Hepatocyte (in vitro differentiated cells): ENCODE measurements at regions not wholly inside any gene's neighbourhood (a gene's known extent, or its start where the extent isn't known, plus 50 kb on each side); places are given as distances from the start of the nearest gene placed in this dataset.

ENCODE experiments used
- DNase-seq: peaks from one replicate; pipeline ENCODE4 v3.0.0-alpha.2; 2016; ENCODE audit warnings: low spot score
- H2AFZ ChIP-seq: fragments of 200-600 bp; sonication (generic); 2 replicates; pipeline ENCODE4 v1.6.0; 2016; ENCODE audit warnings: antibody characterized with exemption, mild to moderate bottlenecking
- H3K27ac ChIP-seq: fragments of 200-600 bp; sonication (generic); 2 replicates; pipeline ENCODE4 v1.5.1; 2016; ENCODE audit warnings: mild to moderate bottlenecking
- H3K27me3 ChIP-seq: fragments of 200-600 bp; sonication (generic); 2 replicates; pipeline ENCODE4 v1.6.1; 2016
- H3K36me3 ChIP-seq: fragments of 200-600 bp; sonication (generic); replicated peaks from 2 replicates; pipeline ENCODE4 v1.5.1; 2016; ENCODE audit warnings: low read depth; ENCODE audit not compliant: insufficient read depth
- H3K4me1 ChIP-seq: fragments of 200-600 bp; sonication (generic); 2 replicates; pipeline ENCODE4 v1.5.1; 2016; ENCODE audit warnings: mild to moderate bottlenecking, moderate library complexity; ENCODE audit not compliant: insufficient read depth
- H3K4me2 ChIP-seq: fragments of 200-600 bp; sonication (generic); 2 replicates; pipeline ENCODE4 v1.6.0; 2016
- H3K4me3 ChIP-seq: fragments of 200-600 bp; sonication (generic); 2 replicates; pipeline ENCODE4 v1.5.1; 2016; ENCODE audit warnings: mild to moderate bottlenecking
- H3K79me2 ChIP-seq: fragments of 200-600 bp; sonication (generic); 2 replicates; pipeline ENCODE4 v1.6.0; 2017; ENCODE audit warnings: mild to moderate bottlenecking
- H3K9me2 ChIP-seq: fragments of 200-600 bp; sonication (generic); replicated peaks from 2 replicates; pipeline ENCODE4 v1.6.0; 2017; ENCODE audit warnings: mild to moderate bottlenecking; ENCODE audit not compliant: insufficient read depth
- H3K9me3 ChIP-seq: fragments of 200-600 bp; sonication (generic); 2 replicates; pipeline ENCODE4 v1.5.1; 2016; ENCODE audit warnings: low read depth, mild to moderate bottlenecking
- H4K20me1 ChIP-seq: fragments of 200-600 bp; sonication (generic); 2 replicates; pipeline ENCODE4 v1.6.0; 2016; ENCODE audit warnings: mild to moderate bottlenecking; ENCODE audit not compliant: insufficient read depth, poor library complexity, severe bottlenecking
- CTCF ChIP-seq: fragments of 200-600 bp; sonication (generic); IDR thresholded peaks from 2 replicates; pipeline ENCODE4 v1.5.1; 2016; ENCODE audit warnings: antibody characterized with exemption, mild to moderate bottlenecking; ENCODE audit not compliant: poor library complexity
- EZH2 ChIP-seq: fragments of 200-600 bp; sonication (generic); IDR thresholded peaks from 2 replicates; pipeline ENCODE4 v1.6.1; 2016; ENCODE audit warnings: antibody characterized with exemption, mild to moderate bottlenecking, borderline replicate concordance
- EZH2phosphoT487 ChIP-seq: fragments of 200-600 bp; sonication (generic); IDR thresholded peaks from one replicate; pipeline ENCODE4 v1.6.1; 2018; ENCODE audit warnings: antibody characterized with exemption, mild to moderate bottlenecking, low read depth, moderate library complexity; ENCODE audit not compliant: unreplicated experiment, severe bottlenecking
- WGBS: methylation state at CpG from one replicate; pipeline ENCODE4 v1.1.6; 2016; ENCODE audit warnings: low lambda C conversion rate; ENCODE audit errors: missing lambda C conversion rate; 5-methylcytosine and 5-hydroxymethylcytosine counted together

GRCh38 chr3:19765954-19766353 is 168.1 kb downstream of the EFHB start:
- H3K27ac ChIP-seq: peak overlapping the region; percentile 21

GRCh38 chr3:19757773-19758172 is 176.2 kb downstream of the EFHB start:
- no peak for DNase-seq
- Histone ChIP-seq H3K4me3 (no peak overlapping the region), H3K36me3 (no peaks in the 10 kb centered on the region), H4K20me1 (no peaks in the 10 kb centered on the region), H3K4me2 (no peak overlapping the region), H2AFZ (no peak overlapping the region), H3K27me3 (no peaks in the 10 kb centered on the region), H3K27ac (no peak overlapping the region), H3K9me3 (no peaks in the 10 kb centered on the region), H3K4me1 (no peaks in the 10 kb centered on the region), H3K9me2 (no peaks in the 10 kb centered on the region), H3K79me2 (no peaks in the 10 kb centered on the region)
- no peak for TF ChIP-seq CTCF
- TF ChIP-seq EZH2: no peak
- TF ChIP-seq EZH2phosphoT487: no peak

More at GRCh38 chr3:19765954-19766353, 168.1 kb downstream of the EFHB start:
- H3K4me2 ChIP-seq: peak overlapping the region; percentile 41
- no peaks in the 10 kb centered on the region for H3K9me3 ChIP-seq
- WGBS: 61% methylated on average over 3 of the region's 3 CpGs
- peaks cover 8% of the 10 kb centered on the region for H3K4me1 ChIP-seq
- no peak overlapping the region for H3K4me3 ChIP-seq
- DNase-seq: no peak
- H2AFZ ChIP-seq: no peak overlapping the region
- no peaks in the 10 kb centered on the region for H4K20me1 ChIP-seq
- H3K9me2 ChIP-seq: no peaks in the 10 kb centered on the region
- H3K36me3 ChIP-seq: no peaks in the 10 kb centered on the region
- no peaks in the 10 kb centered on the region for H3K79me2 ChIP-seq
- no peaks in the 10 kb centered on the region for H3K27me3 ChIP-seq
- TF ChIP-seq EZH2phosphoT487: no peak
- no peak for TF ChIP-seq CTCF
- TF ChIP-seq EZH2: no peak

GRCh38 chr3:19749448-19750017 is 184.5 kb downstream of the EFHB start:
- Histone ChIP-seq H3K27ac (no peak overlapping the region), H3K9me3 (no peaks in the 10 kb centered on the region), H4K20me1 (no peaks in the 10 kb centered on the region), H3K27me3 (no peaks in the 10 kb centered on the region), H3K9me2 (no peaks in the 10 kb centered on the region), H3K4me3 (no peak overlapping the region), H3K4me2 (no peak overlapping the region), H3K79me2 (no peaks in the 10 kb centered on the region), H3K36me3 (no peaks in the 10 kb centered on the region), H3K4me1 (no peaks in the 10 kb centered on the region), H2AFZ (no peak overlapping the region)
- TF ChIP-seq CTCF (no peak), EZH2 (no peak), EZH2phosphoT487 (no peak)
- WGBS: 92% methylated on average over 22 of the region's 22 CpGs
- no peak for DNase-seq
